Endothelial cell of umbilical vein (primary cell): ENCODE measurements at regions not wholly inside any gene's neighbourhood (a gene's known extent, or its start where the extent isn't known, plus 50 kb on each side); places are given as distances from the start of the nearest gene placed in this dataset. TPM values are rescaled to one million over a fixed set of nuclear protein-coding genes. Genes with fewer than 3 reads are reported as not detected.

ENCODE experiments used
- BruUV-seq: library from RNA; stranded (reverse); fragments of 400-500 nt; replicated peaks from 2 replicates; lab custom pipeline; 2021; lab: Mats Ljungman, UMichigan
- CTCF ChIA-PET: fragments of 300-600, 350-600 bp; sonication (Branson Sonifier 250); formaldehyde crosslinking; loops from one replicate; lab custom pipeline; 2021; ENCODE audit warnings: antibody characterized with exemption, inconsistent platforms; lab: Charles Lee
- POLR2A ChIA-PET: fragments of 300-600, 350-600 bp; sonication (Branson Sonifier 250); formaldehyde crosslinking; loops from one replicate; lab custom pipeline; 2021; ENCODE audit warnings: antibody characterized with exemption, inconsistent platforms; lab: Charles Lee
- DNase-seq: peaks from one replicate; pipeline ENCODE4 v3.0.0-alpha.2; 2011; ENCODE audit warnings: low read depth, low spot score
- FAIRE-seq: peaks from 2 replicates; lab custom pipeline; 2011; peaks lifted over from hg19 to GRCh38; lab: Jason Lieb, UNC
- H2AFZ ChIP-seq: 2 replicates; pipeline ENCODE4 v1.6.0; 2012; ENCODE audit warnings: low read depth, low read length, control low read depth, inconsistent platforms
- H3K27ac ChIP-seq: 2 replicates; pipeline ENCODE4 v1.5.1; 2011; ENCODE audit warnings: low read depth, mild to moderate bottlenecking, control low read depth, low read length, moderate library complexity; ENCODE audit not compliant: insufficient read depth
- H3K27me3 ChIP-seq, 2 experiments: 2 replicates each; pipeline versions ENCODE4 v1.6.0 to v1.6.1; 2011; ENCODE audit warnings: low read length in 2 of 2, mixed read lengths in 1 of 2; ENCODE audit not compliant: control insufficient read depth in 2 of 2, insufficient read depth in 2 of 2
- H3K36me3 ChIP-seq, 2 experiments: 2 replicates in 1 of 2; 3 replicates in 1 of 2; pipeline ENCODE4 v1.5.1; 2011; ENCODE audit warnings: low read length in 2 of 2, mild to moderate bottlenecking in 1 of 2, moderate library complexity in 1 of 2; ENCODE audit not compliant: control insufficient read depth in 2 of 2, insufficient read depth in 2 of 2; ENCODE audit errors: extremely low read depth in 1 of 2
- H3K4me1 ChIP-seq: 3 replicates; pipeline ENCODE4 v1.5.1; 2011; ENCODE audit warnings: mild to moderate bottlenecking, low read length; ENCODE audit not compliant: control insufficient read depth, insufficient read depth; ENCODE audit errors: extremely low read depth
- H3K4me2 ChIP-seq: 2 replicates; pipeline ENCODE4 v1.6.1; 2011; ENCODE audit warnings: low read length, control low read depth, mixed read lengths; ENCODE audit not compliant: insufficient read depth
- H3K4me3 ChIP-seq, 3 experiments: fragments of 200-600 bp in 1 of 3; sonication (generic), shearing (Covaris generic) in 1 of 3; replicated peaks in 1 of 3; 2 replicates each; pipeline ENCODE4 v1.5.1; 2011 to 2016; ENCODE audit warnings: control low read depth in 3 of 3, low read length in 3 of 3, mild to moderate bottlenecking in 2 of 3, inconsistent platforms in 1 of 3, low read depth in 1 of 3, moderate library complexity in 1 of 3; ENCODE audit not compliant: insufficient read depth in 1 of 3
- H3K79me2 ChIP-seq: 2 replicates; pipeline ENCODE4 v1.6.0; 2012; ENCODE audit warnings: low read length, inconsistent platforms; ENCODE audit not compliant: control insufficient read depth, insufficient read depth
- H3K9ac ChIP-seq: replicated peaks from 2 replicates; pipeline ENCODE3; 2011; ENCODE audit warnings: low read length, control low read depth; ENCODE audit not compliant: insufficient read depth; ENCODE audit errors: extremely low read depth
- H3K9me1 ChIP-seq: replicated peaks from 3 replicates; pipeline ENCODE4 v1.6.0; 2011; ENCODE audit warnings: mild to moderate bottlenecking, low read length; ENCODE audit not compliant: control insufficient read depth, insufficient read depth; ENCODE audit errors: extremely low read depth
- H3K9me3 ChIP-seq: replicated peaks from 2 replicates; pipeline ENCODE4 v1.5.1; 2012; ENCODE audit warnings: low read length, inconsistent platforms; ENCODE audit not compliant: control insufficient read depth, insufficient read depth
- H4K20me1 ChIP-seq: replicated peaks from 2 replicates; pipeline ENCODE3; 2011; ENCODE audit warnings: mild to moderate bottlenecking, low read length; ENCODE audit not compliant: control insufficient read depth, insufficient read depth; ENCODE audit errors: extremely low read depth
- EZH2 ChIP-seq: IDR thresholded peaks from 2 replicates; pipeline ENCODE4 v1.6.1; 2012; ENCODE audit warnings: borderline replicate concordance, low read depth, mild to moderate bottlenecking, moderate library complexity, low read length, inconsistent platforms; ENCODE audit not compliant: severe bottlenecking
- FOS ChIP-seq: IDR thresholded peaks from 2 replicates; pipeline ENCODE4 v1.6.1; 2011; ENCODE audit warnings: mild to moderate bottlenecking, low read length, moderate library complexity, borderline replicate concordance; ENCODE audit not compliant: insufficient read depth
- GATA2 ChIP-seq: IDR thresholded peaks from 2 replicates; pipeline ENCODE4 v1.7.0; 2011; ENCODE audit warnings: low read depth, mild to moderate bottlenecking, moderate library complexity, mixed read lengths, low read length; ENCODE audit not compliant: insufficient read length, insufficient read depth
- JUN ChIP-seq: IDR thresholded peaks from 2 replicates; pipeline ENCODE4 v1.6.1; 2011; ENCODE audit warnings: borderline replicate concordance, low read depth; ENCODE audit not compliant: insufficient read length, insufficient read depth
- MYC ChIP-seq: IDR thresholded peaks from one replicate; pipeline ENCODE4 v1.6.1; 2011; ENCODE audit warnings: mild to moderate bottlenecking, low read depth, low read length
- POLR2A ChIP-seq: IDR thresholded peaks from 2 replicates; pipeline ENCODE4 v1.6.1; 2012; ENCODE audit warnings: low read depth, mild to moderate bottlenecking, control low read depth, low read length
- POLR2AphosphoS5 ChIP-seq: IDR thresholded peaks from 2 replicates; pipeline ENCODE4 v1.6.1; 2012; ENCODE audit warnings: low read depth, mild to moderate bottlenecking, control low read depth, low read length, moderate library complexity; ENCODE audit not compliant: insufficient read depth
- dilution Hi-C: fragments of 300-500 bp; cut with MboI; formaldehyde crosslinking; loops from one replicate; pipeline ENCODE4 v1.15.0; 2019; ENCODE audit warnings: low sequenced_read_pairs; ENCODE audit not compliant: extremely low pct_ligation_motif_present
- intact Hi-C: fragments of 100-400 bp; cut with micrococcal nuclease; formaldehyde crosslinking; loops from one replicate; pipeline ENCODE4 v1.10.0; 2022
- small RNA-seq: library from RNA; depleted of rRNA; stranded (forward); fragments of <200 nt; gene quantifications from one replicate; pipeline ENCODE3, GENCODE V24; 2012; ENCODE audit warnings: low replicate concordance, low read depth; ENCODE audit not compliant: insufficient read depth, insufficient read length
- TF ChIP-seq, protein P1 (sequence below), 2 donors: IDR thresholded peaks; 1 replicate in 1 of 2; 2 replicates in 1 of 2; pipeline ENCODE4 v1.5.1; 2011; ENCODE audit warnings: low read length in 2 of 2, mild to moderate bottlenecking in 2 of 2, moderate library complexity in 2 of 2, control low read depth in 1 of 2, inconsistent platforms in 1 of 2, low read depth in 1 of 2; ENCODE audit not compliant: insufficient read depth in 1 of 2; ENCODE audit errors: extremely low read depth in 1 of 2
- TF ChIP-seq, protein P2 (sequence below): IDR thresholded peaks from 2 replicates; pipeline ENCODE4 v1.6.1; 2011; ENCODE audit not compliant: insufficient read depth, insufficient read length

DNA sequence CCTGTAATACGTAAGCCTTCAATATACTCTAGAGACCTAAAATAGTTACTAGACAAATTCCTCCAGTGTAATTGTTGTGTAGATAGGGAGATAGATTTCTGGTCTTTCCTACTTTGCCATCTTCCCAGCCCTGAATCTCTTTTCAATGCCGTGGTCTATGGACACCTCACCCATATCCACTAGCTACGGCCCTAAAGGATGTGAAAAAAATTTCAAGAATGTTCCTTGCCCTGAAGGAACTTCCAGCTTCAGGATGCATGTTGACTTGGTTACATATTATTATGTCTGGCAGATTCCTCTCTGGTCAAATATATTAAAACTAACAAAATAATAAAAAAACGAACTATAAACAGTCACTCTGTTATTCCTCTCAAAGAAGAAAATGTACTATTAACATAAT, 52.4 kb upstream of the TSPAN5 start:
- ChIA-PET CTCF (no interaction called here), POLR2A (no interaction called here)
- no peaks in the 10 kb centered on the region for H4K20me1 ChIP-seq
- no peaks in the 10 kb centered on the region for H3K9me1 ChIP-seq
- DNase-seq (peak; percentile 31), FAIRE-seq (no peak)
- no peak overlapping the region for H3K4me2 ChIP-seq
- H3K27ac ChIP-seq = no peak overlapping the region
- H3K4me3 ChIP-seq = no peak overlapping the region
- no peaks in the 10 kb centered on the region for H3K4me1 ChIP-seq
- intact Hi-C loops (no loop called here), dilution Hi-C loops (no loop called here)
- H3K9ac ChIP-seq = no peak overlapping the region
- H3K9me3 ChIP-seq = no peaks in the 10 kb centered on the region
- H3K27me3 ChIP-seq = no peaks in the 10 kb centered on the region
- peak overlapping the region; percentile 36 for H2AFZ ChIP-seq
- no peak for TF ChIP-seq EZH2
- no peak for TF ChIP-seq POLR2AphosphoS5
- TF ChIP-seq GATA2 = no peak
- no peak for TF ChIP-seq MYC
- TF ChIP-seq POLR2A = no peak
- TF ChIP-seq, protein P1, sequence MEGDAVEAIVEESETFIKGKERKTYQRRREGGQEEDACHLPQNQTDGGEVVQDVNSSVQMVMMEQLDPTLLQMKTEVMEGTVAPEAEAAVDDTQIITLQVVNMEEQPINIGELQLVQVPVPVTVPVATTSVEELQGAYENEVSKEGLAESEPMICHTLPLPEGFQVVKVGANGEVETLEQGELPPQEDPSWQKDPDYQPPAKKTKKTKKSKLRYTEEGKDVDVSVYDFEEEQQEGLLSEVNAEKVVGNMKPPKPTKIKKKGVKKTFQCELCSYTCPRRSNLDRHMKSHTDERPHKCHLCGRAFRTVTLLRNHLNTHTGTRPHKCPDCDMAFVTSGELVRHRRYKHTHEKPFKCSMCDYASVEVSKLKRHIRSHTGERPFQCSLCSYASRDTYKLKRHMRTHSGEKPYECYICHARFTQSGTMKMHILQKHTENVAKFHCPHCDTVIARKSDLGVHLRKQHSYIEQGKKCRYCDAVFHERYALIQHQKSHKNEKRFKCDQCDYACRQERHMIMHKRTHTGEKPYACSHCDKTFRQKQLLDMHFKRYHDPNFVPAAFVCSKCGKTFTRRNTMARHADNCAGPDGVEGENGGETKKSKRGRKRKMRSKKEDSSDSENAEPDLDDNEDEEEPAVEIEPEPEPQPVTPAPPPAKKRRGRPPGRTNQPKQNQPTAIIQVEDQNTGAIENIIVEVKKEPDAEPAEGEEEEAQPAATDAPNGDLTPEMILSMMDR (IDR thresholded peaks at IDR 0.05; ENCODE audit: extremely low read depth in 1 of 2, insufficient read depth in 1 of 2, low read depth in 1 of 2, low read length in 2 of 2) = no peak
- TF ChIP-seq, protein P2, sequence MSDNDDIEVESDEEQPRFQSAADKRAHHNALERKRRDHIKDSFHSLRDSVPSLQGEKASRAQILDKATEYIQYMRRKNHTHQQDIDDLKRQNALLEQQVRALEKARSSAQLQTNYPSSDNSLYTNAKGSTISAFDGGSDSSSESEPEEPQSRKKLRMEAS = no peak
- no peak for TF ChIP-seq JUN
- TF ChIP-seq FOS = no peak
- H3K79me2 ChIP-seq = no peaks in the 10 kb centered on the region
- H3K36me3 ChIP-seq = no peaks in the 10 kb centered on the region
- no TSS peak for BruUV-seq

Small RNA genes in the stretch of these regions (small RNA-seq; reads per million reads assigned to genes)
- gene AC114811.1 = not detected
